OCI-LY7 (cell line): ENCODE measurements at regions not wholly inside any gene's neighbourhood (a gene's known extent, or its start where the extent isn't known, plus 50 kb on each side); places are given as distances from the start of the nearest gene placed in this dataset.

Experiments used
- CTCF ChIP-seq: fragments of 200-600 bp; sonication (generic); conservative IDR thresholded peaks from 2 replicates; pipeline ENCODE4 v1.5.1; 2014; ENCODE audit warnings: mild to moderate bottlenecking, antibody characterized with exemption, low read length, moderate library complexity, mixed read lengths
- EZH2phosphoT487 ChIP-seq: fragments of 200-600 bp; sonication (generic); IDR thresholded peaks from 2 replicates; pipeline ENCODE4 v1.6.1; 2018; ENCODE audit warnings: low read depth, borderline replicate concordance, mild to moderate bottlenecking, mixed run types, antibody characterized with exemption, low read length, moderate library complexity, mixed read lengths

GRCh38 chr4:127261476-127261875, 371.3 kb upstream of the INTU start:
- TF ChIP-seq EZH2phosphoT487 = no peak
- no peak for TF ChIP-seq CTCF
